Erythroblast (primary cell): ENCODE measurements at regions not wholly inside any gene's neighbourhood (a gene's known extent, or its start where the extent isn't known, plus 50 kb on each side); places are given as distances from the start of the nearest gene placed in this dataset.

ENCODE experiments used
- GATA1 ChIP-seq: IDR thresholded peaks from 2 replicates; pipeline ENCODE4 v1.6.1; 2011; ENCODE audit warnings: low read depth, mild to moderate bottlenecking, control low read depth, low read length, moderate library complexity
- POLR2A ChIP-seq: IDR thresholded peaks from 2 replicates; pipeline ENCODE4 v1.6.1; 2011; ENCODE audit warnings: mild to moderate bottlenecking, low read length

- no peak for TF ChIP-seq POLR2A
- no peak for TF ChIP-seq GATA1
These were observed 2139.4 kb downstream of the TP53TG3F start for GRCh38 chr16:35598696-35599332.
